ENCODE measurements at regions not wholly inside any gene's neighbourhood (a gene's known extent, or its start where the extent isn't known, plus 50 kb on each side); places are given as distances from the start of the nearest gene placed in this dataset.

DNA sequence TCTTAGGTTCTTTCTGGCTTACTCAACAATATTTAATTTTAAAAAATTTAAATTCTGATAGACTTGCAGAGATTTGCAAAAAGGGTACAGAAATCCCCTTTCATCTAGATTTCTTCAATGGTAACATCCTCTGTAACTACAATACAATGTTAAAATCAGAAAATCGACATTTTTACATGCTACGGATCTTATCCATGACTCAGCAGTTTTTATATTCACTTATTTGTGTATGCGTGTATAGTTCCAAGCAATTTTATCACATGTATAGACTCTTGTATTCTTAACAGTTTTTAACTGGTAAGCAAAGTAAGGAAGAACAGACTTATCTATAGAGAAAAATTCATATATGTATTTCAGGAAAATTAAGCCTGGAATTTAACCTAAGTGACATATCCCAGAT lies 256.1 kb upstream of the MEX3C start:
- TF ChIP-seq SP1 (IDR thresholded peaks at IDR 0.05; ENCODE audit: low read depth) = no peak
- no peak for TF ChIP-seq CTCF (IDR thresholded peaks at IDR 0.05 in 2 of 3, conservative IDR thresholded peaks at IDR 0.05 in 1 of 3; ENCODE audit: borderline replicate concordance in 1 of 3, insufficient read depth in 1 of 3, low read depth in 2 of 3, low read length in 2 of 3)
- no peak for TF ChIP-seq POLR2A (IDR thresholded peaks at IDR 0.05; ENCODE audit: borderline replicate concordance, extremely low read depth, insufficient read depth, insufficient read length)
- no peak for TF ChIP-seq SRF (IDR thresholded peaks at IDR 0.05; ENCODE audit: low read depth)
- no peak for TF ChIP-seq RAD21 (IDR thresholded peaks at IDR 0.05; ENCODE audit: low read depth)
- TF ChIP-seq CEBPB (IDR thresholded peaks at IDR 0.05; ENCODE audit: low read depth) = no peak

Measured in HCT116 (cell line).